D341Med (cell line): ENCODE measurements at regions not wholly inside any gene's neighbourhood (a gene's known extent, or its start where the extent isn't known, plus 50 kb on each side); places are given as distances from the start of the nearest gene placed in this dataset.

Source experiments
- DNase-seq: peaks from one replicate; pipeline ENCODE4 v3.0.0; 2012; ENCODE audit warnings: low spot score

- DNase-seq = no peak
Observed at GRCh38 chr4:177696438-177696966, 254.3 kb upstream of the AGA start.

GRCh38 chr4:177699365-177700213 is 257.4 kb upstream of the AGA start:
- DNase-seq = no peak

- DNase-seq = no peak
Observed at GRCh38 chr4:177706916-177707315, 264.7 kb upstream of the AGA start.

GRCh38 chr4:177713454-177713853 is 271.2 kb upstream of the AGA start:
- no peak for DNase-seq

GRCh38 chr4:177717407-177717806 is 275.2 kb upstream of the AGA start:
- no peak for DNase-seq

- DNase-seq = no peak
Observed at GRCh38 chr4:177718514-177718913, 276.3 kb upstream of the AGA start.

- no peak for DNase-seq
Observed at GRCh38 chr4:177726111-177726510, 283.9 kb upstream of the AGA start.

GRCh38 chr4:177728361-177729152 is 286.3 kb upstream of the AGA start:
- DNase-seq = no peak

- no peak for DNase-seq
Observed at GRCh38 chr4:177729681-177730080, 287.4 kb upstream of the AGA start.

- no peak for DNase-seq
Observed at GRCh38 chr4:177737387-177737940, 295.2 kb upstream of the AGA start.

- no peak for DNase-seq
Observed at GRCh38 chr4:177740563-177740962, 298.3 kb upstream of the AGA start.

- no peak for DNase-seq
Observed at GRCh38 chr4:177759729-177760128, 317.5 kb upstream of the AGA start.

- no peak for DNase-seq
Observed at GRCh38 chr4:177761692-177762091, 319.5 kb upstream of the AGA start.

- no peak for DNase-seq
Observed at GRCh38 chr4:177769155-177769554, 326.9 kb upstream of the AGA start.

- DNase-seq = no peak
Observed at GRCh38 chr4:177770776-177771175, 328.5 kb upstream of the AGA start.

- DNase-seq = no peak
Observed at GRCh38 chr4:177771645-177772044, 329.4 kb upstream of the AGA start.

- DNase-seq = no peak
Observed at GRCh38 chr4:177778623-177779022, 336.4 kb upstream of the AGA start.

- DNase-seq = no peak
Observed at GRCh38 chr4:177785000-177785399, 342.8 kb upstream of the AGA start.

GRCh38 chr4:177789610-177790009 is 347.4 kb upstream of the AGA start:
- no peak for DNase-seq

GRCh38 chr4:177791188-177791587 is 349.0 kb upstream of the AGA start:
- no peak for DNase-seq

- DNase-seq = no peak
Observed at GRCh38 chr4:177796841-177797240, 354.6 kb upstream of the AGA start.

GRCh38 chr4:177798161-177798560 is 355.9 kb upstream of the AGA start:
- no peak for DNase-seq

GRCh38 chr4:177802162-177802561 is 359.9 kb upstream of the AGA start:
- DNase-seq = peak; percentile 22
